ENCODE measurements at regions not wholly inside any gene's neighbourhood (a gene's known extent, or its start where the extent isn't known, plus 50 kb on each side); places are given as distances from the start of the nearest gene placed in this dataset.

GRCh38 chr18:24840051-24840450, 379.6 kb downstream of the HRH4 start:
- no peak for TF ChIP-seq POLR2A (IDR thresholded peaks at IDR 0.05)
- no peak for TF ChIP-seq CTCF (IDR thresholded peaks at IDR 0.05)

All from testis (tissue), 2 donors.